IMR-90 (cell line): ENCODE measurements at regions not wholly inside any gene's neighbourhood (a gene's known extent, or its start where the extent isn't known, plus 50 kb on each side); places are given as distances from the start of the nearest gene placed in this dataset.

ENCODE experiments used
- ATAC-seq: fragments of 200-7000 bp; cut with Tn5 transposase; 2 replicates; pipeline ENCODE4 v1.9.1; 2020; ENCODE audit warnings: low read depth, mild to moderate bottlenecking, moderate library complexity
- BruUV-seq: library from RNA; stranded (reverse); fragments of 400-500 nt; replicated peaks from 2 replicates; lab custom pipeline; 2021; lab: Mats Ljungman, UMichigan
- CTCF ChIA-PET: fragments of 300-600 bp; formaldehyde crosslinking; extraction: SDS; loops from one replicate; lab custom pipeline; 2021; ENCODE audit warnings: antibody characterized with exemption; lab: Yijun Ruan, JAX
- POLR2A ChIA-PET: fragments of 300-600 bp; sonication (Branson Sonifier 250); formaldehyde crosslinking; loops from one replicate; lab custom pipeline; 2022; ENCODE audit warnings: antibody characterized with exemption; ENCODE audit not compliant: unreplicated experiment; lab: Charles Lee
- DNase-seq: peaks from one replicate; pipeline ENCODE4 v3.0.0; 2013
- H2AFZ ChIP-seq: replicated peaks from 2 replicates; pipeline ENCODE3; 2013; ENCODE audit warnings: low read length, mild to moderate bottlenecking; ENCODE audit not compliant: poor library complexity
- H2AK5ac ChIP-seq: 2 replicates; pipeline ENCODE4 v1.6.1; 2013; ENCODE audit warnings: low read depth, low read length, inconsistent platforms
- H2AK9ac ChIP-seq: replicated peaks from 2 replicates; pipeline ENCODE3; 2013; ENCODE audit warnings: mild to moderate bottlenecking, low read depth, low read length, moderate library complexity; ENCODE audit not compliant: poor library complexity
- H2BK120ac ChIP-seq: 2 replicates; pipeline ENCODE4 v1.6.1; 2013; ENCODE audit warnings: low read depth, low read length, inconsistent platforms
- H2BK15ac ChIP-seq: 3 replicates; pipeline ENCODE4 v1.6.1; 2013; ENCODE audit warnings: low read depth, low read length, inconsistent platforms
- H2BK20ac ChIP-seq: 2 replicates; pipeline ENCODE4 v1.6.1; 2013; ENCODE audit warnings: low read depth, mild to moderate bottlenecking, inconsistent platforms, low read length, moderate library complexity
- H2BK5ac ChIP-seq: 2 replicates; pipeline ENCODE4 v1.6.1; 2013; ENCODE audit warnings: mild to moderate bottlenecking, low read depth, low read length, inconsistent platforms; ENCODE audit not compliant: poor library complexity, severe bottlenecking
- H3K14ac ChIP-seq: replicated peaks from 2 replicates; pipeline ENCODE4 v1.6.1; 2013; ENCODE audit warnings: low read depth, low read length, inconsistent platforms
- H3K18ac ChIP-seq: 2 replicates; pipeline ENCODE4 v1.6.1; 2013; ENCODE audit warnings: low read depth, low read length, control low read depth
- H3K23ac ChIP-seq: 2 replicates; pipeline ENCODE4 v1.6.1; 2013; ENCODE audit warnings: low read depth, low read length, inconsistent platforms
- H3K27ac ChIP-seq: 2 replicates; pipeline ENCODE4 v1.5.1; 2013; ENCODE audit warnings: mild to moderate bottlenecking, control low read depth, low read length; ENCODE audit not compliant: insufficient read depth
- H3K27me3 ChIP-seq: 2 replicates; pipeline ENCODE4 v1.6.1; 2013; ENCODE audit warnings: low read length; ENCODE audit not compliant: control insufficient read depth, insufficient read depth
- H3K36me3 ChIP-seq: 2 replicates; pipeline ENCODE4 v1.6.1; 2013; ENCODE audit warnings: low read length, mixed read lengths; ENCODE audit not compliant: control insufficient read depth, insufficient read depth
- H3K4ac ChIP-seq: 2 replicates; pipeline ENCODE4 v1.6.1; 2013; ENCODE audit warnings: low read depth, low read length, inconsistent platforms
- H3K4me1 ChIP-seq: 2 replicates; pipeline ENCODE4 v1.6.1; 2013; ENCODE audit warnings: low read length, mixed read lengths; ENCODE audit not compliant: control insufficient read depth, insufficient read depth
- H3K4me2 ChIP-seq: 2 replicates; pipeline ENCODE4 v1.6.1; 2013; ENCODE audit warnings: low read depth, mild to moderate bottlenecking, control low read depth, low read length, moderate library complexity
- H3K4me3 ChIP-seq: 2 replicates; pipeline ENCODE4 v1.5.1; 2013; ENCODE audit warnings: low read depth, mild to moderate bottlenecking, control low read depth, low read length, moderate library complexity; ENCODE audit not compliant: insufficient read depth
- H3K56ac ChIP-seq: 2 replicates; pipeline ENCODE4 v1.6.1; 2013; ENCODE audit warnings: low read length, inconsistent platforms; ENCODE audit not compliant: insufficient read depth; ENCODE audit errors: extremely low read depth
- H3K79me1 ChIP-seq, 2 experiments: 2 replicates each; pipeline ENCODE4 v1.6.1; 2013; ENCODE audit warnings: low read length in 2 of 2, inconsistent platforms in 1 of 2, low read depth in 1 of 2
- H3K9ac ChIP-seq: 2 replicates; pipeline ENCODE4 v1.6.1; 2013; ENCODE audit warnings: low read depth, low read length, control low read depth
- H3K9me1 ChIP-seq: 2 replicates; pipeline ENCODE4 v1.6.1; 2013; ENCODE audit warnings: low read length, inconsistent platforms; ENCODE audit not compliant: insufficient read depth
- H3K9me3 ChIP-seq: 2 replicates; pipeline ENCODE4 v1.6.1; 2013; ENCODE audit warnings: low read length; ENCODE audit not compliant: control insufficient read depth, insufficient read depth
- H4K20me1 ChIP-seq: 2 replicates; pipeline ENCODE4 v1.6.1; 2013; ENCODE audit warnings: low read length, inconsistent platforms; ENCODE audit not compliant: insufficient read depth
- H4K5ac ChIP-seq: 2 replicates; pipeline ENCODE4 v1.6.1; 2013; ENCODE audit warnings: mild to moderate bottlenecking, low read depth, low read length, control low read depth
- H4K8ac ChIP-seq, 2 experiments: 2 replicates each; pipeline ENCODE4 v1.6.1; 2013; ENCODE audit warnings: low read depth in 2 of 2, low read length in 2 of 2, control low read depth in 1 of 2, inconsistent platforms in 1 of 2
- H4K91ac ChIP-seq: 2 replicates; pipeline ENCODE4 v1.6.1; 2013; ENCODE audit warnings: low read depth, low read length, inconsistent platforms; ENCODE audit not compliant: insufficient read depth
- FOS ChIP-seq: fragments of 150-350 bp; IDR thresholded peaks from 2 replicates; pipeline ENCODE4 v1.6.1; 2016; ENCODE audit warnings: low read depth, low read length
- MAFK ChIP-seq: IDR thresholded peaks from 2 replicates; pipeline ENCODE4 v1.6.1; 2012; ENCODE audit warnings: low read depth, low read length, improper control_type of control experiment
- MXI1 ChIP-seq: IDR thresholded peaks from 2 replicates; pipeline ENCODE4 v1.6.1; 2012; ENCODE audit warnings: low read depth, mild to moderate bottlenecking, low read length, moderate library complexity, borderline replicate concordance
- NFE2L2 ChIP-seq: fragments of 150-350 bp; IDR thresholded peaks from 2 replicates; pipeline ENCODE4 v1.6.1; 2016; ENCODE audit warnings: low read depth, mild to moderate bottlenecking, low read length
- RCOR1 ChIP-seq: IDR thresholded peaks from 2 replicates; pipeline ENCODE4 v1.6.1; 2012; ENCODE audit warnings: mild to moderate bottlenecking, low read length, improper control_type of control experiment; ENCODE audit not compliant: insufficient replicate concordance
- RFX5 ChIP-seq: IDR thresholded peaks from 2 replicates; pipeline ENCODE4 v1.8.0; 2012; ENCODE audit warnings: low read depth, mild to moderate bottlenecking, low read length, moderate library complexity
- SMC3 ChIP-seq: fragments of 150-350 bp; IDR thresholded peaks from 2 replicates; pipeline ENCODE4 v1.6.1; 2016; ENCODE audit warnings: low read depth, mild to moderate bottlenecking, antibody characterized with exemption, low read length, moderate library complexity
- WGBS, 2 experiments: methylation state at CpG; one replicate each; pipeline versions ENCODE4 v1.1.5 to v1.1.7; 2013; ENCODE audit warnings: missing lambda C conversion rate in 2 of 2; ENCODE audit not compliant: insufficient read length in 1 of 2; ENCODE audit errors: extremely low coverage in 2 of 2; 5-methylcytosine and 5-hydroxymethylcytosine counted together
- dilution Hi-C: fragments of 300-500 bp; cut with HindIII; formaldehyde crosslinking; loops from one replicate; pipeline ENCODE4 v1.14.3; 2018; ENCODE audit warnings: low sequenced_read_pairs; ENCODE audit not compliant: unreplicated experiment
- in situ Hi-C: fragments of 300-500 bp; cut with MboI; formaldehyde crosslinking; loops from 3 replicates; pipeline ENCODE4 v1.14.3; 2019; ENCODE audit warnings: low sequenced_read_pairs, inconsistent platforms, mixed read lengths
- intact Hi-C: fragments of 100-400 bp; cut with micrococcal nuclease; formaldehyde crosslinking; loops from 2 replicates; pipeline ENCODE4 v1.10.0; 2022
- TF ChIP-seq, protein P1 (sequence below): fragments of 150-350 bp; IDR thresholded peaks from 2 replicates; pipeline ENCODE4 v1.6.1; 2016; ENCODE audit warnings: low read depth, mild to moderate bottlenecking, low read length, moderate library complexity, borderline replicate concordance

DNA sequence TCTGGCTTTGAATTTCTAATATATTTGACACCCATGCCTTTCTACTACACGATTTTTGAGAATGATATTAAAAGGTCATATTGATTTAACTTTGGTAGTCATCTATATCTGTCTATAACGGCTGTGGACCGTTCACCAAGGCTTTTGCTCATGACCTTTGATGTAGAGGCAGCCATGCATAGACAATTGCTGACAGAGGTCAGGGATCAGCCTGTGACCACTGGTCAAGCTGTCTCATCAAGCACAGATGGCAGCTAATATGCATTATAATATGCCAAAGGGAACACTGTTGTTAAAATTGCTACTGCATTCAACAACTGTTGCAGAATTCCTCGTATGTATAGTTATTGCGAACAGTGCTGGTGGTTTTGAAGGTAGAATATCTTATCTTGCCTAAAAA is 323.9 kb upstream of the DSEL start:
- no peak overlapping the region for H3K9ac ChIP-seq
- dilution Hi-C loops = no loop called here
- intact Hi-C loops = no loop called here
- H3K79me1 ChIP-seq = no peaks in the 10 kb centered on the region
- ATAC-seq = no peak
- H3K27me3 ChIP-seq = no peaks in the 10 kb centered on the region
- WGBS, 2 experiments = 54% methylated on average over 2 of the region's 5 CpGs; no CpG with 5 or more reads in 1 of the 2 experiments
- H3K4me1 ChIP-seq = no peaks in the 10 kb centered on the region
- no peak overlapping the region for H3K18ac ChIP-seq
- H4K8ac ChIP-seq = no peak overlapping the region
- no peaks in the 10 kb centered on the region for H4K20me1 ChIP-seq
- in situ Hi-C loops = no loop called here
- no peak overlapping the region for H2AFZ ChIP-seq
- H3K27ac ChIP-seq = no peak overlapping the region
- no peak overlapping the region for H4K91ac ChIP-seq
- H4K5ac ChIP-seq = no peak overlapping the region
- H2BK120ac ChIP-seq = no peak overlapping the region
- H3K9me3 ChIP-seq = no peaks in the 10 kb centered on the region
- no peak overlapping the region for H2BK15ac ChIP-seq
- ChIA-PET POLR2A (no interaction called here), CTCF (no interaction called here)
- no peak overlapping the region for H3K4me3 ChIP-seq
- no peak overlapping the region for H3K56ac ChIP-seq
- H3K14ac ChIP-seq = no peak overlapping the region
- no peak overlapping the region for H3K23ac ChIP-seq
- no peak overlapping the region for H2BK5ac ChIP-seq
- H3K36me3 ChIP-seq = no peaks in the 10 kb centered on the region
- no peak for DNase-seq
- TF ChIP-seq, protein P1, sequence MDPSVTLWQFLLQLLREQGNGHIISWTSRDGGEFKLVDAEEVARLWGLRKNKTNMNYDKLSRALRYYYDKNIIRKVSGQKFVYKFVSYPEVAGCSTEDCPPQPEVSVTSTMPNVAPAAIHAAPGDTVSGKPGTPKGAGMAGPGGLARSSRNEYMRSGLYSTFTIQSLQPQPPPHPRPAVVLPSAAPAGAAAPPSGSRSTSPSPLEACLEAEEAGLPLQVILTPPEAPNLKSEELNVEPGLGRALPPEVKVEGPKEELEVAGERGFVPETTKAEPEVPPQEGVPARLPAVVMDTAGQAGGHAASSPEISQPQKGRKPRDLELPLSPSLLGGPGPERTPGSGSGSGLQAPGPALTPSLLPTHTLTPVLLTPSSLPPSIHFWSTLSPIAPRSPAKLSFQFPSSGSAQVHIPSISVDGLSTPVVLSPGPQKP = no peak
- TF ChIP-seq RFX5 (no peak), MAFK (no peak), FOS (no peak), NFE2L2 (no peak), RCOR1 (no peak), MXI1 (no peak), SMC3 (no peak)
- no peak overlapping the region for H2AK5ac ChIP-seq
- H2BK20ac ChIP-seq = no peak overlapping the region
- H3K4ac ChIP-seq = no peak overlapping the region
- no peak overlapping the region for H3K4me2 ChIP-seq
- no TSS peak for BruUV-seq
- H2AK9ac ChIP-seq = no peak overlapping the region
- H3K9me1 ChIP-seq = no peaks in the 10 kb centered on the region
